DND-41 (cell line): ENCODE measurements at regions not wholly inside any gene's neighbourhood (a gene's known extent, or its start where the extent isn't known, plus 50 kb on each side); places are given as distances from the start of the nearest gene placed in this dataset.
A peak's percentile ranks its signal among the peaks of the same experiment; 100 is the strongest.

Experiments used
- ATAC-seq: fragments of 200-7000 bp; cut with Tn5 transposase; 3 replicates; pipeline ENCODE4 v1.9.1; 2021; ENCODE audit warnings: low read depth; ENCODE audit not compliant: insufficient read depth
- DNase-seq: peaks from one replicate; pipeline ENCODE4 v3.0.0-alpha.2; 2020
- H2AFZ ChIP-seq: 2 replicates; pipeline ENCODE4 v1.6.0; 2012; ENCODE audit warnings: low read depth, low read length
- H3K27ac ChIP-seq: 2 replicates; pipeline ENCODE4 v1.5.1; 2012; ENCODE audit warnings: low read length, inconsistent platforms
- H3K27me3 ChIP-seq: fragments of 200-600 bp; sonication (generic); 2 replicates; pipeline ENCODE4 v1.6.0; 2012; ENCODE audit warnings: low read length, mild to moderate bottlenecking, inconsistent platforms; ENCODE audit not compliant: insufficient read depth, poor library complexity
- H3K36me3 ChIP-seq: 2 replicates; pipeline ENCODE4 v1.5.1; 2012; ENCODE audit warnings: low read length, inconsistent platforms; ENCODE audit not compliant: insufficient read depth
- H3K4me1 ChIP-seq: 2 replicates; pipeline ENCODE4 v1.5.1; 2012; ENCODE audit warnings: mild to moderate bottlenecking, low read length; ENCODE audit not compliant: insufficient read depth
- H3K4me2 ChIP-seq: 2 replicates; pipeline ENCODE4 v1.6.0; 2012; ENCODE audit warnings: mild to moderate bottlenecking, moderate library complexity, low read length, inconsistent platforms; ENCODE audit not compliant: insufficient read depth
- H3K4me3 ChIP-seq, 2 experiments: fragments of 200-600 bp in 1 of 2; shearing (Covaris generic) in 1 of 2; 2 replicates each; pipeline ENCODE4 v1.5.1; 2012 to 2016; ENCODE audit warnings: inconsistent platforms in 2 of 2, low read length in 2 of 2, mild to moderate bottlenecking in 2 of 2, low read depth in 1 of 2, moderate library complexity in 1 of 2
- H3K79me2 ChIP-seq: 2 replicates; pipeline ENCODE4 v1.6.0; 2012; ENCODE audit warnings: low read length, inconsistent platforms; ENCODE audit not compliant: insufficient read depth
- H3K9ac ChIP-seq: 2 replicates; pipeline ENCODE4 v1.6.0; 2012; ENCODE audit warnings: low read depth, mild to moderate bottlenecking, inconsistent platforms, low read length, moderate library complexity
- H3K9me3 ChIP-seq: 2 replicates; pipeline ENCODE4 v1.5.1; 2012; ENCODE audit warnings: low read length, moderate library complexity, mild to moderate bottlenecking, inconsistent platforms; ENCODE audit not compliant: insufficient read depth, severe bottlenecking
- H4K20me1 ChIP-seq: 2 replicates; pipeline ENCODE4 v1.6.0; 2012; ENCODE audit warnings: low read length; ENCODE audit not compliant: insufficient read depth
- EZH2 ChIP-seq: IDR thresholded peaks from 3 replicates; pipeline ENCODE4 v1.6.1; 2012; ENCODE audit warnings: borderline replicate concordance, low read depth, mild to moderate bottlenecking, moderate library complexity, low read length, inconsistent platforms; ENCODE audit not compliant: severe bottlenecking
- TF ChIP-seq, protein P1 (sequence below): IDR thresholded peaks from 2 replicates; pipeline ENCODE4 v1.5.1; 2012; ENCODE audit warnings: borderline replicate concordance, low read length, moderate library complexity, mild to moderate bottlenecking; ENCODE audit not compliant: poor library complexity, severe bottlenecking; ENCODE audit errors: extremely low read depth

GRCh38 chr1:239960366-239960765, 131.3 kb upstream of the FMN2 start:
- H3K9me3 ChIP-seq, result no peaks in the 10 kb centered on the region
- no peak overlapping the region for H3K4me2 ChIP-seq
- H4K20me1 ChIP-seq, result no peaks in the 10 kb centered on the region
- no peaks in the 10 kb centered on the region for H3K4me1 ChIP-seq
- H3K27ac ChIP-seq, result no peak overlapping the region
- no peaks in the 10 kb centered on the region for H3K79me2 ChIP-seq
- H3K36me3 ChIP-seq, result no peaks in the 10 kb centered on the region
- H3K4me3 ChIP-seq, result no peak overlapping the region
- no peaks in the 10 kb centered on the region for H3K27me3 ChIP-seq
- H3K9ac ChIP-seq, result no peak overlapping the region
- no peak for ATAC-seq
- TF ChIP-seq, protein P1, sequence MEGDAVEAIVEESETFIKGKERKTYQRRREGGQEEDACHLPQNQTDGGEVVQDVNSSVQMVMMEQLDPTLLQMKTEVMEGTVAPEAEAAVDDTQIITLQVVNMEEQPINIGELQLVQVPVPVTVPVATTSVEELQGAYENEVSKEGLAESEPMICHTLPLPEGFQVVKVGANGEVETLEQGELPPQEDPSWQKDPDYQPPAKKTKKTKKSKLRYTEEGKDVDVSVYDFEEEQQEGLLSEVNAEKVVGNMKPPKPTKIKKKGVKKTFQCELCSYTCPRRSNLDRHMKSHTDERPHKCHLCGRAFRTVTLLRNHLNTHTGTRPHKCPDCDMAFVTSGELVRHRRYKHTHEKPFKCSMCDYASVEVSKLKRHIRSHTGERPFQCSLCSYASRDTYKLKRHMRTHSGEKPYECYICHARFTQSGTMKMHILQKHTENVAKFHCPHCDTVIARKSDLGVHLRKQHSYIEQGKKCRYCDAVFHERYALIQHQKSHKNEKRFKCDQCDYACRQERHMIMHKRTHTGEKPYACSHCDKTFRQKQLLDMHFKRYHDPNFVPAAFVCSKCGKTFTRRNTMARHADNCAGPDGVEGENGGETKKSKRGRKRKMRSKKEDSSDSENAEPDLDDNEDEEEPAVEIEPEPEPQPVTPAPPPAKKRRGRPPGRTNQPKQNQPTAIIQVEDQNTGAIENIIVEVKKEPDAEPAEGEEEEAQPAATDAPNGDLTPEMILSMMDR, result no peak
- TF ChIP-seq EZH2, result no peak
- H2AFZ ChIP-seq, result no peak overlapping the region
- no peak for DNase-seq

- Histone ChIP-seq H2AFZ (no peak overlapping the region), H3K4me1 (no peaks in the 10 kb centered on the region), H3K27me3 (no peaks in the 10 kb centered on the region), H3K4me2 (no peak overlapping the region), H3K4me3 (no peak overlapping the region), H3K79me2 (no peaks in the 10 kb centered on the region), H3K9ac (no peak overlapping the region), H3K27ac (no peak overlapping the region), H4K20me1 (no peaks in the 10 kb centered on the region), H3K36me3 (no peaks in the 10 kb centered on the region), H3K9me3 (no peaks in the 10 kb centered on the region)
- no peak for TF ChIP-seq EZH2
- TF ChIP-seq, protein P1, result no peak
- ATAC-seq, result no peak
- DNase-seq, result no peak
These were observed 127.8 kb upstream of the FMN2 start for GRCh38 chr1:239963856-239964255.

- DNase-seq (peak; percentile 50), ATAC-seq (no peak; the same call in 1 of the 3 replicates)
- Histone ChIP-seq H3K27me3 (no peaks in the 10 kb centered on the region), H3K4me2 (no peak overlapping the region), H3K27ac (no peak overlapping the region), H4K20me1 (no peaks in the 10 kb centered on the region), H3K4me1 (no peaks in the 10 kb centered on the region), H3K36me3 (no peaks in the 10 kb centered on the region), H2AFZ (no peak overlapping the region), H3K4me3 (no peak overlapping the region), H3K9me3 (peaks cover 13% of the 10 kb centered on the region), H3K79me2 (no peaks in the 10 kb centered on the region), H3K9ac (no peak overlapping the region)
- no peak for TF ChIP-seq EZH2
- TF ChIP-seq, protein P1, result peak; percentile 92
These were observed 115.3 kb upstream of the FMN2 start for GRCh38 chr1:239976130-239976968.
